ENCODE measurements at regions not wholly inside any gene's neighbourhood (a gene's known extent, or its start where the extent isn't known, plus 50 kb on each side); places are given as distances from the start of the nearest gene placed in this dataset.
"Not testable (repeated sequence)": the region's sequence is repeated elsewhere in the genome, so short reads cannot be mapped to it uniquely, and the experiment has no call there.

DNA sequence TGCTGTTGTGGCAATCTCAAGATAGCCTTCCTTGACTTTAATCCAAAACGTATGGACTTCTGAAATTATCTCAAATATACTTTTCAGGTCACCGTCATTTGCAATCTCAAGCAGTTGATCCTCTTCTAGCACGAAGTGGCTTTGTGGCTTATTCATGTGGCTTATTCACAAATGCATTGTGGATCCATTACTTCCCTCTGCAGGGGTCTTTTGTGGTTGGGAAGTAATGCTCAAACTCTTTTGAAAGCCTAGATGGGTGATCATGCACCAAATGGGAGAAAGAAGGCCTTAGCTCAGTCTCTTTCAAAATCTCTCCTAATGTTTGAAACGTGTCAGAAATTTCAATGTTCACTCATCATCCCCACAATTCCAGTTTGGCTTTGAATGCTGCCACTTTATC, 597.2 kb upstream of the CDH10 start:
- H3K9me3 ChIP-seq (ENCODE audit: low read depth, low read length), result no peaks in the 10 kb centered on the region
- H3K4me3 ChIP-seq, result no peak overlapping the region
- DNase-seq (ENCODE audit: low read depth, low spot score), result no peak
- TF ChIP-seq POLR2AphosphoS5 (IDR thresholded peaks at IDR 0.05; ENCODE audit: borderline replicate concordance, low read depth, low read length), result no peak
- TF ChIP-seq FOXP2 (optimal IDR thresholded peaks at IDR 0.05; ENCODE audit: control extremely low read depth, extremely low read length, insufficient read depth), result no peak
- TF ChIP-seq EZH2 (IDR thresholded peaks at IDR 0.05), result no peak
- H3K9ac ChIP-seq (ENCODE audit: insufficient read length), result no peak overlapping the region
- H3K27ac ChIP-seq, result no peak overlapping the region
- no peaks in the 10 kb centered on the region for H3K36me3 ChIP-seq (ENCODE audit: insufficient read depth, low read length)

DNA sequence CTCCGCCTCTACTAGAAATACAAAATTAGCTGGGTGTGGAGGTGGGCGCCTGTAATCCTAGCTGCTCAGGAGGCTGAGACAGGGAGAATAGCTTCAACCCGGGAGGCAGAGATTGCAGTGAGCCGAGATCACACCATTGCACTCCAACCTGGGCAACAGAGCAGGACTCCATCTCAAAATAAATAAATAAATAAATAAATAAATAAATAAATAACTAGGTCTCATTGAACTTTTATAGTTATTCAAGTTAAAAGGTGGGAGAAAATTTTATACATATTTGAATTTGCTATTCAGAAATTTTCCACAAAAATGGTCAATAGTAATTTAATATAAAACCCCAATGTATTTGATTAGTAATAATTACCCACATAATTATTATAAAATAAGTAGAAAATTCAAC, 593.9 kb upstream of the CDH10 start:
- not testable (repeated sequence) for H3K36me3 ChIP-seq (ENCODE audit: insufficient read depth, low read length); H3K9me3 ChIP-seq (ENCODE audit: low read depth, low read length); H3K27ac ChIP-seq; H3K9ac ChIP-seq (ENCODE audit: insufficient read length); DNase-seq (ENCODE audit: low read depth, low spot score); H3K4me3 ChIP-seq

DNA sequence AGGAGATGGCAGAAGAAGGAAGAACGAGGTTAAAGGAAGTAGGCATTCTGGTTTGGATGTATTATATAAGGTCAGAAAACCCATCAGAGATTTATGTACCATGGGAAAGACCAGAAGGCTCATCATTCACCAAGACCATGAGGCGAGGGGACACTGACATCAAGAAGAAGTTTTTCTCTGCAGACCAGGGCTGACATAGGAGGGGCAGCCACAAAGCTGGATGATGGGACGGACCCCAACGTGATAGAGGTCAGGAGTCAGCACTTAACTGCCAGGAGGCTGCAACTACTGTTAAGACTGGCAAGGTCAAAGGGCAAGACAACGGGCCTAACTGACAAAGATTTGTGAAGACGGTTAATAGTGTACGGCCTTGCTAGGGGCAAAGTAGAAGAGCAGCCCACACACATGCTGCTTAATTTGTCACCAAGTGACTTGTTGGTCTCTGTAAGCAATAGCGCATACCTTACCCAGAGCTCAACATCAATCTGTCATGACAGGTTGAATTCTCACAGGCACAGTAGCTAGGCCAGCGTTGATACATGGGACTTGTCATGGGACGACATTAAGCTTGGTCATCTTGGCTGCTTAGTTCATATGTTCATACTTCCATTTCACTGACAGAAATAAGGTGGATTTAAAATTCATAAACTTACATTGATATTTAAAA, 579.7 kb upstream of the CDH10 start:
- Histone ChIP-seq H3K9ac (ENCODE audit: insufficient read length) (no peak overlapping the region), H3K9me3 (ENCODE audit: low read depth, low read length) (no peaks in the 10 kb centered on the region), H3K27ac (no peak overlapping the region), H3K36me3 (ENCODE audit: insufficient read depth, low read length) (no peaks in the 10 kb centered on the region), H3K4me3 (no peak overlapping the region)
- DNase-seq (ENCODE audit: low read depth, low spot score), result no peak
- TF ChIP-seq POLR2AphosphoS5 (IDR thresholded peaks at IDR 0.05; ENCODE audit: borderline replicate concordance, low read depth, low read length), result no peak
- TF ChIP-seq FOXP2 (optimal IDR thresholded peaks at IDR 0.05; ENCODE audit: control extremely low read depth, extremely low read length, insufficient read depth), result no peak
- no peak for TF ChIP-seq EZH2 (IDR thresholded peaks at IDR 0.05)

DNA sequence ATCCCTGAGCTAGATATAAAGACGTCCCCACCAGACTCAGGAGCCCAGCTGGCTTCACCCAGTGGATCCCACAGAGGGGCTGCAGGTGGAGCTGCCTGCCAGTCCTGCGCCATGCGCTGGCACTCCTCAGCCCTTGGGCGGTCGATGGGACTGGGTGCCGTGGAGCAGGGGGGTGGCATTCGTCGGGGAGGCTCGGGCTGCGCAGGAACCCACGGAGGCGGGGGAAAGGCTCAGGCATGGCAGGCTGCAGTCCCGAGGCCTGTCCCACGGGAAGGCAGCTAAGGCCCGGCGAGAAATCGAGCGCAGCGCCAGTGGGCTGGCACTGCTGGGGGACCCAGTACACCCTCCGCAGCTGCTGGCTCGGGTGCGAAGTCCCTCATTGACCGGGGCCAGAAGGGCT, 555.1 kb upstream of the CDH10 start:
- not testable (repeated sequence) for H3K9ac ChIP-seq (ENCODE audit: insufficient read length); H3K36me3 ChIP-seq (ENCODE audit: insufficient read depth, low read length); H3K4me3 ChIP-seq; DNase-seq (ENCODE audit: low read depth, low spot score); H3K27ac ChIP-seq; H3K9me3 ChIP-seq (ENCODE audit: low read depth, low read length)

- Histone ChIP-seq H3K27ac (no peak overlapping the region), H3K36me3 (ENCODE audit: insufficient read depth, low read length) (no peaks in the 10 kb centered on the region), H3K9me3 (ENCODE audit: low read depth, low read length) (no peaks in the 10 kb centered on the region), H3K9ac (ENCODE audit: insufficient read length) (no peak overlapping the region), H3K4me3 (no peak overlapping the region)
- TF ChIP-seq EZH2 (IDR thresholded peaks at IDR 0.05) (no peak), POLR2AphosphoS5 (IDR thresholded peaks at IDR 0.05; ENCODE audit: borderline replicate concordance, low read depth, low read length) (no peak), FOXP2 (optimal IDR thresholded peaks at IDR 0.05; ENCODE audit: control extremely low read depth, extremely low read length, insufficient read depth) (no peak)
- no peak for DNase-seq (ENCODE audit: low read depth, low spot score)
Measured at GRCh38 chr5:25190521-25191000, 545.8 kb upstream of the CDH10 start.

DNA sequence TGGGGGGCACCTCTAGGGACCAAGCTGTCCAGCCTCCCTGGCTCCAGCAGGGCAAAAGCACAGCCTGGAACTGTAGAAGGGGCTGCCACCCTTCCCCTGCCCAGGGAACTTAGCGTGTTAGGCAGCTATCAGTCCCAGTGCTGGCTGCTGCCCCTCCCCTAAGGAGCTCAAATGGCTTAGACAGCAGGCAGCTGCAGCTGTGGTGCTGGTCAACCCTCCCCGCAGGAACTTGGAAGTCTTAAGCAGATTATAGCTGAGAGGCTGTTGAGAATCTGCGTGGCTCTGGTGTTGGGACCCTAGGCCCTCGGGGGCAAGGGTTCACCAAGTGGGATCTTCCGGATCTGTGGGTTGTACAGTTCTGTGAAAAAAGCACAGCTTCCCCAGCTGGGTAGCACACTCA, 536.5 kb upstream of the CDH10 start:
- H3K27ac ChIP-seq, result no peak overlapping the region
- no peaks in the 10 kb centered on the region for H3K36me3 ChIP-seq (ENCODE audit: insufficient read depth, low read length)
- H3K4me3 ChIP-seq, result no peak overlapping the region
- H3K9ac ChIP-seq (ENCODE audit: insufficient read length), result no peak overlapping the region
- DNase-seq (ENCODE audit: low read depth, low spot score), result no peak
- TF ChIP-seq FOXP2 (optimal IDR thresholded peaks at IDR 0.05; ENCODE audit: control extremely low read depth, extremely low read length, insufficient read depth), result no peak
- no peak for TF ChIP-seq POLR2AphosphoS5 (IDR thresholded peaks at IDR 0.05; ENCODE audit: borderline replicate concordance, low read depth, low read length)
- TF ChIP-seq EZH2 (IDR thresholded peaks at IDR 0.05), result no peak
- no peaks in the 10 kb centered on the region for H3K9me3 ChIP-seq (ENCODE audit: low read depth, low read length)

GRCh38 chr5:25162616-25163015, 517.8 kb upstream of the CDH10 start:
- not testable (repeated sequence) for H3K9ac ChIP-seq (ENCODE audit: insufficient read length); H3K27ac ChIP-seq; H3K9me3 ChIP-seq (ENCODE audit: low read depth, low read length); H3K4me3 ChIP-seq; H3K36me3 ChIP-seq (ENCODE audit: insufficient read depth, low read length); DNase-seq (ENCODE audit: low read depth, low spot score)

- H3K4me3 ChIP-seq, result no peak overlapping the region
- no peaks in the 10 kb centered on the region for H3K9me3 ChIP-seq (ENCODE audit: low read depth, low read length)
- no peaks in the 10 kb centered on the region for H3K36me3 ChIP-seq (ENCODE audit: insufficient read depth, low read length)
- TF ChIP-seq EZH2 (IDR thresholded peaks at IDR 0.05) (no peak), FOXP2 (optimal IDR thresholded peaks at IDR 0.05; ENCODE audit: control extremely low read depth, extremely low read length, insufficient read depth) (no peak), POLR2AphosphoS5 (IDR thresholded peaks at IDR 0.05; ENCODE audit: borderline replicate concordance, low read depth, low read length) (no peak)
- no peak overlapping the region for H3K9ac ChIP-seq (ENCODE audit: insufficient read length)
- no peak overlapping the region for H3K27ac ChIP-seq
- no peak for DNase-seq (ENCODE audit: low read depth, low spot score)
Measured at GRCh38 chr5:25160891-25161290, 516.1 kb upstream of the CDH10 start.

DNA sequence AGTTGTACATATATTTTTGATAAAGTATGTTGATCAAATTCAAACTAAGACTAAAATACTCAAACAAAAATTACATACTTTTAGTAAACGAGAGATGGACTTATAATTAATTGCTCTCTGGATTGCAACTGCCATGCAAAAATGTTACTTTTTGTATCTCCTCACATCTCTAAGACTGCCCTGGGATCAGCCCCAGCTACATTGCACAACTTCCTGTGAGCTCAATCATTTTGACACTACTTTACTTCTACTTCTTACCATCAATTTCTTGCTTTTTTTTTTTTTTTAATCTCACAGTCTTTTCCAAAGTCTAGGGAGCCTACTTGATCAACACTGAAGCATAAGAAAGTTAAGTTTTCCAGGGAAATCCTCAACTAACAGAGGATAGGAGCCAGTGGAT, 506.0 kb upstream of the CDH10 start:
- Histone ChIP-seq H3K4me3 (no peak overlapping the region), H3K9me3 (ENCODE audit: low read depth, low read length) (no peaks in the 10 kb centered on the region), H3K27ac (no peak overlapping the region), H3K36me3 (ENCODE audit: insufficient read depth, low read length) (no peaks in the 10 kb centered on the region), H3K9ac (ENCODE audit: insufficient read length) (no peak overlapping the region)
- no peak for TF ChIP-seq POLR2AphosphoS5 (IDR thresholded peaks at IDR 0.05; ENCODE audit: borderline replicate concordance, low read depth, low read length)
- TF ChIP-seq EZH2 (IDR thresholded peaks at IDR 0.05), result no peak
- no peak for TF ChIP-seq FOXP2 (optimal IDR thresholded peaks at IDR 0.05; ENCODE audit: control extremely low read depth, extremely low read length, insufficient read depth)
- peak; percentile 14 for DNase-seq (ENCODE audit: low read depth, low spot score)

Data from SK-N-MC (cell line).